HepG2 (cell line): ENCODE measurements at regions not wholly inside any gene's neighbourhood (a gene's known extent, or its start where the extent isn't known, plus 50 kb on each side); places are given as distances from the start of the nearest gene placed in this dataset.

ENCODE experiments used
- CEBPB ChIP-seq: IDR thresholded peaks from 2 replicates; pipeline ENCODE4 v1.6.1; 2011; ENCODE audit warnings: low read depth, low read length, improper control_type of control experiment, borderline replicate concordance
- CENPX ChIP-seq: sonication (generic); formaldehyde crosslinking; IDR thresholded peaks from 2 replicates; pipeline ENCODE4 v1.9.0; 2021; ENCODE audit warnings: mild to moderate bottlenecking, missing genetic modification reagents, moderate library complexity
- CTCF ChIP-seq: sonication (generic); formaldehyde crosslinking; IDR thresholded peaks from 2 replicates; pipeline ENCODE4 v1.5.0; 2020; ENCODE audit warnings: mild to moderate bottlenecking, missing genetic modification reagents, moderate library complexity
- EHMT2 ChIP-seq: fragments of 200-600 bp; sonication (generic); IDR thresholded peaks from 2 replicates; pipeline ENCODE4 v1.7.0; 2017; ENCODE audit warnings: antibody characterized with exemption, low read depth, low read length, borderline replicate concordance
- MAFK ChIP-seq, 2 experiments: IDR thresholded peaks in 1 of 2; conservative IDR thresholded peaks in 1 of 2; 2 replicates each; pipeline ENCODE4 v1.6.1; 2011; ENCODE audit warnings: improper control_type of control experiment in 2 of 2, low read length in 2 of 2
- MLLT10 ChIP-seq: sonication (generic); formaldehyde crosslinking; IDR thresholded peaks from 2 replicates; pipeline ENCODE4 v1.4.0; 2020; ENCODE audit warnings: missing genetic modification reagents
- POLR2A ChIP-seq, 2 experiments: IDR thresholded peaks; 2 replicates each; pipeline ENCODE4 v1.6.1; 2011; ENCODE audit warnings: low read depth in 2 of 2, low read length in 2 of 2, mild to moderate bottlenecking in 1 of 2, moderate library complexity in 1 of 2; ENCODE audit not compliant: insufficient read depth in 1 of 2
- PTBP1 ChIP-seq: fragments of 200-400 bp; formaldehyde crosslinking; IDR thresholded peaks from 2 replicates; pipeline ENCODE4 v1.6.1; 2018; ENCODE audit warnings: low read length, low read depth; ENCODE audit not compliant: poor library complexity, severe bottlenecking
- SMARCC2 ChIP-seq: fragments of 450-650 bp; IDR thresholded peaks from 2 replicates; pipeline ENCODE4 v1.6.1; 2017; ENCODE audit warnings: antibody characterized with exemption, mild to moderate bottlenecking
- TBX3 ChIP-seq: fragments of 450-650 bp; IDR thresholded peaks from 2 replicates; pipeline ENCODE4 v1.6.1; 2017; ENCODE audit warnings: antibody characterized with exemption, mild to moderate bottlenecking, inconsistent platforms, borderline replicate concordance
- ZNF143 ChIP-seq: sonication (generic); formaldehyde crosslinking; IDR thresholded peaks from 2 replicates; pipeline ENCODE4 v1.4.0; 2020; ENCODE audit warnings: missing genetic modification reagents
- ZNF770 ChIP-seq: sonication (generic); formaldehyde crosslinking; IDR thresholded peaks from 2 replicates; pipeline ENCODE4 v1.5.0; 2020; ENCODE audit warnings: mild to moderate bottlenecking, missing genetic modification reagents

- TF ChIP-seq ZNF143 (CRISPR knock-in tag) (no peak), TBX3 (no peak), EHMT2 (no peak), CTCF (no peak), PTBP1 (no peak), CENPX (CRISPR knock-in tag) (no peak), CEBPB (no peak), MLLT10 (no peak), SMARCC2 (no peak), MAFK (conservative IDR thresholded peaks at IDR 0.05 in 1 of 2, IDR thresholded peaks at IDR 0.05 in 1 of 2; ENCODE audit: low read length in 2 of 2) (no peak), POLR2A (IDR thresholded peaks at IDR 0.05; ENCODE audit: insufficient read depth in 1 of 2, low read depth in 2 of 2, low read length in 2 of 2) (no peak), ZNF770 (CRISPR knock-in tag) (no peak)
These were observed 115.7 kb downstream of the PHETA1 start for GRCh38 chr12:111253213-111253612.
